MCF 10A (cell line): ENCODE measurements at regions not wholly inside any gene's neighbourhood (a gene's known extent, or its start where the extent isn't known, plus 50 kb on each side); places are given as distances from the start of the nearest gene placed in this dataset.

Experiments used
- BruUV-seq: library from RNA; stranded (reverse); fragments of 400-500 nt; replicated peaks from 2 replicates; lab custom pipeline; 2021; lab: Mats Ljungman, UMichigan
- CTCF ChIA-PET: fragments of 300-600 bp; sonication (Branson Sonifier 250); formaldehyde crosslinking; extraction: SDS; loops from one replicate; lab custom pipeline; 2021; ENCODE audit warnings: antibody characterized with exemption, inconsistent platforms; lab: Yijun Ruan, JAX
- POLR2A ChIA-PET: fragments of 300-600, 350-650 bp; sonication (Branson Sonifier 250); formaldehyde crosslinking; extraction: SDS; loops from one replicate; lab custom pipeline; 2020; ENCODE audit warnings: antibody characterized with exemption, inconsistent platforms; lab: Yijun Ruan, JAX
- DNase-seq: peaks from one replicate; pipeline ENCODE4 v3.0.0-alpha.2; 2018; ENCODE audit not compliant: unreplicated experiment
- H3K27ac Mint-ChIP-seq: one replicate; pipeline ENCODE4 v1.8.0; 2022; ENCODE audit warnings: mild to moderate bottlenecking, low read depth, mixed read lengths; ENCODE audit not compliant: unreplicated experiment
- H3K27me3 Mint-ChIP-seq: one replicate; pipeline ENCODE4 v1.8.0; 2022; ENCODE audit warnings: mixed read lengths; ENCODE audit not compliant: insufficient read depth, unreplicated experiment
- H3K36me3 Mint-ChIP-seq: one replicate; pipeline ENCODE4 v1.8.0; 2022; ENCODE audit warnings: mild to moderate bottlenecking, moderate library complexity, mixed read lengths; ENCODE audit not compliant: insufficient read depth, unreplicated experiment
- H3K4me1 Mint-ChIP-seq: one replicate; pipeline ENCODE4 v1.8.0; 2022; ENCODE audit warnings: mixed read lengths; ENCODE audit not compliant: insufficient read depth, unreplicated experiment
- H3K4me3 Mint-ChIP-seq: one replicate; pipeline ENCODE4 v1.8.0; 2022; ENCODE audit warnings: mild to moderate bottlenecking, moderate library complexity, mixed read lengths; ENCODE audit not compliant: unreplicated experiment
- H3K9me3 Mint-ChIP-seq: one replicate; pipeline ENCODE4 v1.8.0; 2022; ENCODE audit warnings: mixed read lengths; ENCODE audit not compliant: unreplicated experiment
- intact Hi-C: fragments of 100-400 bp; cut with micrococcal nuclease; formaldehyde crosslinking; loops from 2 replicates; pipeline ENCODE4 v1.14.1; 2022
- TF ChIP-seq, protein P1 (sequence below): fragments of 200-600 bp; IDR thresholded peaks from one replicate; pipeline ENCODE4 v1.8.0; 2022; ENCODE audit warnings: antibody characterized with exemption, mild to moderate bottlenecking; ENCODE audit not compliant: unreplicated experiment

DNA sequence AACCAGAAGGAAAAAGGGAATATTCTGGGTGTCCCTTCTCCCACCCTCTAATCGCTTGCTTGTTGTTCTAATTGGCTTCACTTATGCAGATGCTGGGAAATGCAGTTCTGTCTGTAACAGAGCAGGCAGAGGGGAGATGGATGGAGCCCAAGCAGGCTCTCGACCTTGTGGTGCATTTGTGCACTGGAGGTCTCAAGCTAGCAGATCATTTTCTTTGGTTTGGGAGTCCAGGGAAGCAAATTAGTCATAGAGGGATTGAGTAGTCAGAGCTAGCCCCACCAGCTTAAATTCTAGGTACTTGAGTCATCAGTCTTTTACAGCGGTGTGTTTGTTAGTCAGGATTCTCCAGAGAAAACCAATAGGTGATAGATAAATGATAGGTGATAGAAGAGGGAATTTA is 234.7 kb upstream of the ECI2 start:
- TF ChIP-seq, protein P1, sequence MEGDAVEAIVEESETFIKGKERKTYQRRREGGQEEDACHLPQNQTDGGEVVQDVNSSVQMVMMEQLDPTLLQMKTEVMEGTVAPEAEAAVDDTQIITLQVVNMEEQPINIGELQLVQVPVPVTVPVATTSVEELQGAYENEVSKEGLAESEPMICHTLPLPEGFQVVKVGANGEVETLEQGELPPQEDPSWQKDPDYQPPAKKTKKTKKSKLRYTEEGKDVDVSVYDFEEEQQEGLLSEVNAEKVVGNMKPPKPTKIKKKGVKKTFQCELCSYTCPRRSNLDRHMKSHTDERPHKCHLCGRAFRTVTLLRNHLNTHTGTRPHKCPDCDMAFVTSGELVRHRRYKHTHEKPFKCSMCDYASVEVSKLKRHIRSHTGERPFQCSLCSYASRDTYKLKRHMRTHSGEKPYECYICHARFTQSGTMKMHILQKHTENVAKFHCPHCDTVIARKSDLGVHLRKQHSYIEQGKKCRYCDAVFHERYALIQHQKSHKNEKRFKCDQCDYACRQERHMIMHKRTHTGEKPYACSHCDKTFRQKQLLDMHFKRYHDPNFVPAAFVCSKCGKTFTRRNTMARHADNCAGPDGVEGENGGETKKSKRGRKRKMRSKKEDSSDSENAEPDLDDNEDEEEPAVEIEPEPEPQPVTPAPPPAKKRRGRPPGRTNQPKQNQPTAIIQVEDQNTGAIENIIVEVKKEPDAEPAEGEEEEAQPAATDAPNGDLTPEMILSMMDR: no peak
- Mint-ChIP-seq H3K4me3 (no peak overlapping the region), H3K4me1 (peaks cover 15% of the 10 kb centered on the region), H3K27me3 (no peaks in the 10 kb centered on the region), H3K9me3 (no peaks in the 10 kb centered on the region), H3K36me3 (no peaks in the 10 kb centered on the region), H3K27ac (peak overlapping the region; percentile 29)
- intact Hi-C loops: no loop called here
- CTCF ChIA-PET: no interaction called here
- peak; percentile 67 for DNase-seq
- POLR2A ChIA-PET: interaction anchor here (0.6 kb wide), 2 partner anchors 25 to 52 kb away, joined by 3 to 4 read pairs; no protein-coding TSS in a partner anchor
- no TSS peak for BruUV-seq

DNA sequence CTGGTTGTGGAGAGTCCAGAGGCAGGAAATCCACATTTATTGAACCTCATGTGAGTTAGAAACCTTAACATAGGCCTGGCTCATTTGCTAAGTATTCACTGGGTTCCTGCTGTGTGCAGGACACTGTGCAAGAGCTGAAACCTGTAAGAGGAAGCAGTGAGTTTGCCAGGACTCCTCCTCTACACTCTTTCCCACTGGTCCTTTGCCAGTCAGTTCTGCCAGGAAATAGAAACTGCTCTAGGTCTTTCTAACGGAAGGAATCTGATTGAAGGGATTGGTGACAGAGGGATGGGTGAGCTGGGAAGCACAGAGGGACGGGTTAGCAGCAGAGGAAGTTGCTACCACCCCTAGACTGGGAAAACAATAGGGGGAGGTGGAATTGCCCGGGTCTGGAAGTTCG is 234.2 kb upstream of the ECI2 start:
- peak overlapping the region; percentile 29 for H3K27ac Mint-ChIP-seq
- peaks cover 15% of the 10 kb centered on the region for H3K4me1 Mint-ChIP-seq
- CTCF ChIA-PET: no interaction called here
- no peaks in the 10 kb centered on the region for H3K9me3 Mint-ChIP-seq
- POLR2A ChIA-PET: interaction anchor here (0.6 kb wide), 2 partner anchors 26 to 51 kb away, joined by 3 to 4 read pairs; no protein-coding TSS in a partner anchor
- BruUV-seq: no TSS peak
- H3K27me3 Mint-ChIP-seq: no peaks in the 10 kb centered on the region
- no peaks in the 10 kb centered on the region for H3K36me3 Mint-ChIP-seq
- DNase-seq: peak; percentile 73
- intact Hi-C loops: no loop called here
- H3K4me3 Mint-ChIP-seq: no peak overlapping the region
- TF ChIP-seq, protein P1: no peak

DNA sequence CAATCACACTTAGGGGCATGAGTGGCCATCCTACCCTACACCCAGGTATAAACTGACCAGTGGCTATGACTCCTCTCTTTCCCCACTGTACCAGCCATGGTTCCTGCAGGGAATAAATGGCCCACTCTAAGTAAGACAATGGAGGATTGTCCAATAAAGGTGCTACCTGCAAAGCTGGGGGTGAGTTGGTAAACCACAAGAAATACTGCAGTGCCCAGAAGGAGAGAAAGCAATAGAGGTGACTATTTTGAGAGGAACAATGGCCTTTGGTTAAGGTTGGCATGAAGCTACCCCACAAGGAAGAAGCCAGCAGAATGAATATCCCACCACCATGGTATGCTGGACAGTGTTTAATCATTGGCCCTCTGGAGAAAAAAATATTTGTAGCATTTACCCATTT is 233.3 kb upstream of the ECI2 start:
- H3K4me1 Mint-ChIP-seq: peaks cover 15% of the 10 kb centered on the region
- BruUV-seq: no TSS peak
- no peak overlapping the region for H3K4me3 Mint-ChIP-seq
- no peak for DNase-seq
- no peaks in the 10 kb centered on the region for H3K36me3 Mint-ChIP-seq
- no peak overlapping the region for H3K27ac Mint-ChIP-seq
- H3K27me3 Mint-ChIP-seq: no peaks in the 10 kb centered on the region
- intact Hi-C loops: no loop called here
- POLR2A ChIA-PET: no interaction called here
- CTCF ChIA-PET: interaction anchor here (0.6 kb wide), 1 partner anchor 9 kb away, joined by 3 read pairs; no protein-coding TSS in a partner anchor
- TF ChIP-seq, protein P1: no peak
- H3K9me3 Mint-ChIP-seq: no peaks in the 10 kb centered on the region

DNA sequence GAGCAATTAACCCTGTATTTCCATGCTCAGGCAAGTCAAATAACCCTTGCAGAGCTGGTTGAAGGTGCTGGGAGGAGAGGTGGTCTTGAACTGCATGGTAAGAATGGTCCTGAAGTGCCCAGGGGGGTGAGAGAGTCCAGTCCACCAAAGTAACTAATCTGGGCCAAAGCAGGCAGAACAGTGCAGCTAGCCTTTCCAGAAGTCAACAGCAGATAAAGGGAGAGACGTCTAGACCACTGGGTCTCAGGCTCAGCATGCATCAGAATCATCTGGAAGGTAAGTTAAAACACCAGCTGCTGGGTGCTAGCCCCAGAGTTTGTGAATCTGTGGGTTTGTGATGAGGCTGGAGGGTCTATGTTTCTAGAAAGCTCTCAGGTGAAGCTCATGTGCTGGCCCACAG is 232.3 kb upstream of the ECI2 start:
- TF ChIP-seq, protein P1: no peak
- H3K27me3 Mint-ChIP-seq: no peaks in the 10 kb centered on the region
- BruUV-seq: no TSS peak
- no peaks in the 10 kb centered on the region for H3K36me3 Mint-ChIP-seq
- peaks cover 15% of the 10 kb centered on the region for H3K4me1 Mint-ChIP-seq
- H3K9me3 Mint-ChIP-seq: no peaks in the 10 kb centered on the region
- intact Hi-C loops: no loop called here
- ChIA-PET CTCF (interaction anchor here (0.7 kb wide), 1 partner anchor 14 kb away, joined by 3 read pairs; no protein-coding TSS in a partner anchor), POLR2A (interaction anchor here (0.7 kb wide), 1 partner anchor 9 kb away, joined by 4 read pairs; no protein-coding TSS in a partner anchor)
- no peak overlapping the region for H3K27ac Mint-ChIP-seq
- no peak for DNase-seq
- H3K4me3 Mint-ChIP-seq: no peak overlapping the region
